Stimulated activated CD8-positive, alpha-beta memory T cell treated with anti-CD3 and anti-CD28 coated beads, Interleukin-4, amount 100 ng/mL, for 48 hours (primary cell): ENCODE measurements at regions not wholly inside any gene's neighbourhood (a gene's known extent, or its start where the extent isn't known, plus 50 kb on each side); places are given as distances from the start of the nearest gene placed in this dataset.
"Not testable (repeated sequence)": the region's sequence is repeated elsewhere in the genome, so short reads cannot be mapped to it uniquely, and the experiment has no call there.

ENCODE experiments used
- DNase-seq: peaks from one replicate; pipeline ENCODE4 v3.0.0-alpha.2; 2020

GRCh38 chr13:97520061-97520460, 86.1 kb downstream of the RAP2A start:
- DNase-seq: no peak

GRCh38 chr13:97520866-97521265, 86.9 kb downstream of the RAP2A start:
- DNase-seq: no peak

- DNase-seq: no peak
Measured at GRCh38 chr13:97521726-97522125, 87.8 kb downstream of the RAP2A start.

- DNase-seq: no peak
Measured at GRCh38 chr13:97522243-97522642, 88.3 kb downstream of the RAP2A start.

GRCh38 chr13:97526556-97526955, 92.6 kb downstream of the RAP2A start:
- DNase-seq: no peak

- DNase-seq: no peak
Measured at GRCh38 chr13:97528518-97528917, 94.5 kb downstream of the RAP2A start.

GRCh38 chr13:97534540-97534939, 100.6 kb downstream of the RAP2A start:
- DNase-seq: no peak

GRCh38 chr13:97535614-97536013, 101.6 kb downstream of the RAP2A start:
- no peak for DNase-seq

- DNase-seq: no peak
Measured at GRCh38 chr13:97537110-97537509, 103.1 kb downstream of the RAP2A start.

GRCh38 chr13:97538203-97538602, 104.2 kb downstream of the RAP2A start:
- no peak for DNase-seq

- no peak for DNase-seq
Measured at GRCh38 chr13:97539651-97540610, 106.0 kb downstream of the RAP2A start.

GRCh38 chr13:97540696-97541095, 106.7 kb downstream of the RAP2A start:
- no peak for DNase-seq

GRCh38 chr13:97542102-97542685, 108.2 kb downstream of the RAP2A start:
- no peak for DNase-seq

- no peak for DNase-seq
Measured at GRCh38 chr13:97544031-97544765, 110.2 kb downstream of the RAP2A start.

- not testable (repeated sequence) for DNase-seq
Measured at GRCh38 chr13:97544971-97545499, 111.1 kb downstream of the RAP2A start.

- no peak for DNase-seq
Measured at GRCh38 chr13:97548138-97548537, 114.2 kb downstream of the RAP2A start.

GRCh38 chr13:97548711-97549110, 114.7 kb downstream of the RAP2A start:
- DNase-seq: no peak

- no peak for DNase-seq
Measured at GRCh38 chr13:97549201-97549600, 115.2 kb downstream of the RAP2A start.

- DNase-seq: no peak
Measured at GRCh38 chr13:97554496-97554895, 120.5 kb downstream of the RAP2A start.

- DNase-seq: no peak
Measured at GRCh38 chr13:97555034-97555433, 121.1 kb downstream of the RAP2A start.

- no peak for DNase-seq
Measured at GRCh38 chr13:97559030-97559429, 125.1 kb downstream of the RAP2A start.

GRCh38 chr13:97559981-97560380, 126.0 kb downstream of the RAP2A start:
- DNase-seq: no peak

- DNase-seq: no peak
Measured at GRCh38 chr13:97561182-97561581, 127.2 kb downstream of the RAP2A start.
